NOMO-1 treated with DMSO at 0.1 percent for 48 hours (cell line): ENCODE measurements at regions not wholly inside any gene's neighbourhood (a gene's known extent, or its start where the extent isn't known, plus 50 kb on each side); places are given as distances from the start of the nearest gene placed in this dataset.
A peak's percentile ranks its signal among the peaks of the same experiment; 100 is the strongest.
"Not testable (repeated sequence)": the region's sequence is repeated elsewhere in the genome, so short reads cannot be mapped to it uniquely, and the experiment has no call there.

Source experiments
- DNase-seq: peaks from one replicate; lab custom pipeline; 2025; ENCODE audit not compliant: unreplicated experiment; lab: John Stamatoyannopoulos, UW

DNA sequence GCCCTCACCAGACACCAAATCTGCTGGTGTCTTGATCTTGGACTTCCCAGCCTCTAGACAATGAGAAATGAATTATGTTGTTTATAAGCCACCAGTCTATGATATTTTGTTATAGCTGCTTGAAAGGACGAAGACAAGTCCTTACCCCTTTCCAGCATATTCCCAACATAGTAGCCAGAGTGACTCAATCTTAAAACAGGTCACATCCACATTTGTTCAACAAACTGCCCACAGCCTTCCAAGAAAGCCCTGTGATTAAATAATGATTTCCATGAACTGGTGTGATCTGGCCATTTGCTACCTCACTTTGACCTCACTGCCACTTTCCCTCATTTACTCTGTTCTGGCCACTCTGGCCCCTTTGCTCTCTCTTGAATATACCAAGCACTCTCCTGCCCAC is 193.7 kb upstream of the CFAP20DC start:
- no peak for DNase-seq

DNA sequence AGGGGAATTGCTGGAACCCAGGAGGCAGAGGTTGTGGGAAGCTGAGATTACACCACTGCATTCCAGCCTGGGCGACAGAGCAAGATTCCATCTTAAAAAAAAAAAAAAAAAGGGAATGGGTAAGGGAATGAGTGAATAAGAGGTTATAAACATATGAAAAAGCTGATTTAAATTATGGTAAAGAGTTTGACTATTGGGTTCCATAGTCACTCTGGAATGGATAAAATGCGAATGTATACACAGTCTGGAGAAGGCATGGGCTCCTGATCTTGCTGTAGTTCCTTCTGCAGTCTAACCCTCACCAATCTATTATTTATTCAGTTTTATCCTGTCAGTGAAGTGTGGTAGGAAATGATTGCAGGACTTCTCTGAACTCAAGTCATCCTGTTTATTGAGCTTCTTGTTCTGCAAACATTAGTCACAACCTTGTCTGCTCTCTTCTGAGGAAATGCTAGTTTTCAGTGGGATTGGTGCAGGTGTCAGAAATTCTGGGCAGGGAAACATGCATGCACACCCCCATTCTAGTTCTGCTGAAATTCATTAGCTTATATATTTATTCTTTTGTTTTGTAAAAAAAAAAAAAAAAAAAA is 190.9 kb upstream of the CFAP20DC start:
- DNase-seq, result no peak

DNA sequence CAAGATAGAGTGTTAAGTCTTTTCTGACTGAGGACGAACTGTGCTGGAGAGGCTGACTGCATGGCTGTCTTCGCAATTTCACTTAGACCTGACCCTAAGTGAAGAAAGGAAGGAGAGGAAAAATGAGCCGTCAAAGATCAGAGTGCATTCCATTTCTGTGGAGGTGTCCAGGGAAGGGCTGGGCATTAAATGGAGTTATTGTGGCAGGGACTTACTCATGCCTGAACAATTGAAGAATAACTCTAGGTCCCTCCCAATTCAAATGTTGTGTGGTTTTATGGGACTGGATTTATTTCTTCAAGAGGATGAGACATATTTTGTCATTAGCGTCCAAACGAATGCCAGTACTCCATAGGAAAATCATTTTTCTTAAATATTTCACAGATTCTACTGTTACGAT is 187.3 kb upstream of the CFAP20DC start:
- DNase-seq, result no peak

- no peak for DNase-seq
These were observed 185.8 kb upstream of the CFAP20DC start for GRCh38 chr3:59235634-59236012.

- peak; percentile 68 for DNase-seq
These were observed 185.2 kb upstream of the CFAP20DC start for GRCh38 chr3:59234884-59235633.

GRCh38 chr3:59230379-59230778 is 180.6 kb upstream of the CFAP20DC start:
- not testable (repeated sequence) for DNase-seq

DNA sequence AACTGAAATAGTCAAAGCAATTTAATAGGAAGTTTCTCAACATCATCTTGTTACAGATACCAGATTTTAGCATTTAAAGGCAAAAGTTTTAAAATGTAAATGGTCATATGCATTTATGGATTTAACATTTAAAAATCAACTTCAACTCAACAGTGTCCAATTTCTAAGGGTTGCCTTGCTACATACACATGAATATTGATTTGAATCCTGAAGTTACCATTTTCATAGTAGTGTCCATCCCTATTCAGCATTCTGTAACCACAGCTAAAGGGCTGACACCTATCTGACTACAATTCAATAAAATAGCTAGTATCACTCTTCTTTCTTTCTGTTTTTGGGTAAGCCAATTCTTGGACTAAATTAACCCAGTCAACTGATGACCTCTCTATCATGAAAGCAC is 164.0 kb upstream of the CFAP20DC start:
- DNase-seq, result no peak

GRCh38 chr3:59212128-59212779 is 162.4 kb upstream of the CFAP20DC start:
- peak; percentile 63 for DNase-seq

DNA sequence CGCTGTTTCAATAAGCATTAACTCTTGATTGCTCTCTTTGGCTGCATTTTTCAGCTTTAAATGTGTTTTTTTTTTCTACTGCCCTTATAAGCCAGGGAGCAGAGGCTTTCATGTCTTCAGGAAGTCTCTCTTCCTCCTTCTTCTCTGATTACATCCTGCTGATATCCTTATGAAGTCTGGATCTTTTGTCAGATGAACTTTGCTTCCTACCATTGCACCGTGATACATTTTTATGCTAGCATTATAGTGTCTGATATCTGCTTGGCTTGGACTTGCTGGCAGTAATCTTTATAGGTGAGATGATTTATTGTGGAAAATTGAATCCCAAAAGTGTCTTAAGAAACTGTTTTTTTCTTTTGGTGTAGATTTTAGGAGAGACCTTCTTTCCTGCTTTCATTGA is 160.4 kb upstream of the CFAP20DC start:
- DNase-seq, result no peak

GRCh38 chr3:59192473-59192872 is 142.6 kb upstream of the CFAP20DC start:
- DNase-seq, result no peak

GRCh38 chr3:59191651-59192050 is 141.8 kb upstream of the CFAP20DC start:
- no peak for DNase-seq

- no peak for DNase-seq
These were observed 140.1 kb upstream of the CFAP20DC start for GRCh38 chr3:59189939-59190338.

DNA sequence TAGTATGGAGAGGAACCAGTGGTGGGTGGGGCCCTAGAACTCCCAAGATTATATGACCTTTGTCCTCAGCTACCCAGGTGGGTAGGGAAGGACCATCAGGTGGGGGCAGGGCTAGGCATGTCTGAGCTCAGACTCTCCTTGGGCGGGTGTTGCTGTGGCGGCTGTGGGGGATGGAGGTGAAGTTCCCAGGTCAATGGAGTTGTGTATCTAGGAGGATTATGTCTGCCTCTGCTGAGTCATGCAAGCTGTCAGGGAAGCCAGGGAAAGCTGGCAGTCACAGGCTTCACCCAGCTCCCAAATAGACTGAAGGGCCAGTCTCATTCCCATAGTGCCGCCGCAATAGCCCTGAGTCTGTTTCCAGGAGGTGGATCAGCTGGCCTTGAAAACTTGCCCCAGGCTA is 139.7 kb upstream of the CFAP20DC start:
- DNase-seq, result no peak

GRCh38 chr3:59186725-59187124 is 136.9 kb upstream of the CFAP20DC start:
- no peak for DNase-seq

GRCh38 chr3:59185591-59186369 is 136.0 kb upstream of the CFAP20DC start:
- DNase-seq, result no peak

- no peak for DNase-seq
These were observed 130.2 kb upstream of the CFAP20DC start for GRCh38 chr3:59180006-59180405.

DNA sequence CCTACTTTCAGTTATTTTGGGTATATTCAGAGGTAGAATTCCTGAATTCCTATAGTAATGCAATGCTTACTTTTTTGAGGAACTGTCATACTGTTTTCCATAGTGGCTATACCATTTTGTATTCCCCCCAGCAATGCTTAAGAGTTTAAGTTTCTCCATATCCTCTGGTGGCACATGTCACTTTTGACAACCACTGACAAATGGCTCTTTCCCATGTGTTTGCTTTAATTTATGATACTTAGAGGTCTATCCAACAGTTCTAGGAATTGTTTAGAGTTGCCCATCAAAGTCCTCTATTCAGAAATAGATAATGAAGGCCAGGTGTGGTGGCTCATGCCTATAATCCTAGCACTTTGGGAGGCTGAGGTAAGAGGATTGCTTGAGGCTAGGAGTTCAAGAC is 128.9 kb upstream of the CFAP20DC start:
- DNase-seq, result no peak

- DNase-seq, result peak; percentile 7
These were observed 121.7 kb upstream of the CFAP20DC start for GRCh38 chr3:59171491-59171890.

DNA sequence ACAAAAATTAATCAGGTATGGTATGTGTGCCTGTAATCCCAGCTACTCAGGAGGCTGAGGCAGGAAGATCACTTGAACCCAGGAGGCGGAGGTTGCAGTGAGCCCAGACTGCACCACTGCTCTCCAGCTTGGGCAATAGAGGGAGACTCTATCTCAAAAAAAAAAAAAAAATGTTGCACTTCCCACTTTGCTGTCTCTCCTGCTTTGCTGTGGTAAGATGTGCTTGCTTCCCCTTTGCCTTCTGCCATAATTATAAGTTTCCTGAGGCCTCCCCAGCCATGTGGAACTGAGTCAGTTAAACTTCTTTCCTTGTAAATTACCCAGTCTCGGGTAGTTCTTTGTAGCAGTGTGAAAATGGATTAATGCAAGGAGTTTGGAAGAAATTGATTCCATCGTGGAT is 120.3 kb upstream of the CFAP20DC start:
- peak; percentile 61 for DNase-seq

DNA sequence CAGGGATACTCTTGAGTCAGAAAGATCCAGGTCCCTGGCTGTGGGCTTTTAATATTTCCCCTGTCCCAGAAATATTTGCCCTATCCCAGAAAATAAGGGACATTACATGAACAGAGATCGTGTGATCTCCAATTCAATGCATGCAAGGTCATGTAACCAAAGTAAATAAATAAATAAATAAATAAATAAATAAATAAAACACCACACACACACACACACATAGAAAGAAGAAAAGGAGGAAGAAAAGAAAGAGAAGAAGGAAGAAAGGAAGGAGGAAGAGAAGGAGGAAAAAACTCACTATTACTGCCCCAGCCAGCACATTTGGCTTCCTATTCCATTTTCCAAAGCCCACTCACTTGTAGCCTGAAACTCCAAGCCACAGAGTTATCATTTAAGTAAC is 117.9 kb upstream of the CFAP20DC start:
- no peak for DNase-seq

- no peak for DNase-seq
These were observed 114.1 kb upstream of the CFAP20DC start for GRCh38 chr3:59163953-59164352.

GRCh38 chr3:59161048-59161447 is 111.2 kb upstream of the CFAP20DC start:
- no peak for DNase-seq
